Lower lobe of right lung (tissue), 2 donors: ENCODE measurements at regions not wholly inside any gene's neighbourhood (a gene's known extent, or its start where the extent isn't known, plus 50 kb on each side); places are given as distances from the start of the nearest gene placed in this dataset.
"Not testable (repeated sequence)": the region's sequence is repeated elsewhere in the genome, so short reads cannot be mapped to it uniquely, and the experiment has no call there.

ENCODE experiments used
- ATAC-seq, 2 donors: fragments of 200-7000 bp; cut with Tn5 transposase; one replicate each; pipeline ENCODE4 v1.9.1; 2020 to 2022; ENCODE audit warnings: mild to moderate bottlenecking in 2 of 2, moderate library complexity in 2 of 2
- DNase-seq: peaks from one replicate; pipeline ENCODE4 v3.0.0-alpha.2; 2020
- H3K27ac ChIP-seq: fragments of 200-600 bp; one replicate; pipeline ENCODE4 v1.8.0; 2022
- H3K27me3 ChIP-seq: fragments of 200-600 bp; one replicate; pipeline ENCODE4 v1.8.0; 2022; ENCODE audit warnings: low read depth
- H3K36me3 ChIP-seq: fragments of 200-600 bp; one replicate; pipeline ENCODE4 v1.8.0; 2022; ENCODE audit warnings: mild to moderate bottlenecking
- H3K4me1 ChIP-seq: fragments of 200-600 bp; one replicate; pipeline ENCODE4 v1.8.0; 2022
- H3K4me3 ChIP-seq: fragments of 200-600 bp; one replicate; pipeline ENCODE4 v1.8.0; 2022; ENCODE audit warnings: mild to moderate bottlenecking
- H3K9me3 ChIP-seq: fragments of 200-600 bp; one replicate; pipeline ENCODE4 v1.8.0; 2022
- CTCF ChIP-seq: fragments of 200-600 bp; IDR thresholded peaks from one replicate; pipeline ENCODE4 v1.8.0; 2022; ENCODE audit warnings: antibody characterized with exemption, mild to moderate bottlenecking
- intact Hi-C: fragments of 100-400 bp; cut with DNase I; formaldehyde crosslinking; loops from one replicate; pipeline ENCODE4 v1.11.0; 2022
- donor health status: DM: no; HTN: yes; CAD: no; lungs with severe emphysema.

DNA sequence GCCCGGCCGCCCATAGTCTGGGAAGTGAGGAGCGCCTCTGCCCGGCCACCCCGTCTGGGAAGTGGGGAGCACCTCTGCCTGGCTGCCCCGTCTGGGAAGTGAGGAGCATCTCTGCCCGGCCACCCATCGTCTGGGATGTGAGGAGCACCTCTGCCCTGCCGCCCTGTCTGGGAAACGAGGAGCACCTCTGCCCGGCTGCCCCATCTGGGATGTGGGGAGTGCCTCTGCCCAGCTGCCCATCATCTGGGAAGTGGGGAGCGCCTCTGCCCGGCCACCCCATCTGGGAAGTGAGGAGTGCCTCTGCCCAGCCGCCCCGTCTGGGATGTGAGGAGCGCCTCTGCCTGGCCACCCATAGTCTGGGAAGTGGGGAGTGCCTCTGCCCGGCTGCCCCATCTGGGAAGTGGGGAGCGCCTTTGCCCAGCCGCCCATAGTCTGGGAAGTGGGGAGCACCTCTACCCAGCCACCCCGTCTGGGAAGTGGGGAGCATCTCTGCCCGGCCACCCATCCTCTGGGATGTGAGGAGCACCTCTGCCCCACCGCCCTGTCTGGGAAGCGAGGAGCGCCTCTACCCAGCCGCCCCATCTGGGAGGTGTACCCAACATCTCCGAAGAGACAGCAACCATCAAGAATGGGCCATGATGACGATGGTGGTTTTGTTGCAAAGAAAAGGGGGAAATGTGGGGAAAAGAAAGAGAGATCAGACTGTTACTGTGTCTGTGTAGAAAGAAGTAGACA lies 92.5 kb upstream of the ZNF519 start:
- DNase-seq, H3K4me1 ChIP-seq: not testable (repeated sequence)

GRCh38 chr18:14223919-14224318 lies 91.7 kb upstream of the ZNF519 start:
- ATAC-seq, H3K4me1 ChIP-seq, DNase-seq, H3K4me3 ChIP-seq, H3K36me3 ChIP-seq, H3K27ac ChIP-seq, intact Hi-C loops, H3K27me3 ChIP-seq, H3K9me3 ChIP-seq: not testable (repeated sequence)

More for the DNA sequence above, 92.5 kb upstream of the ZNF519 start:
- H3K4me3 ChIP-seq, H3K27me3 ChIP-seq, H3K27ac ChIP-seq, H3K36me3 ChIP-seq, ATAC-seq, intact Hi-C loops, H3K9me3 ChIP-seq: not testable (repeated sequence)

DNA sequence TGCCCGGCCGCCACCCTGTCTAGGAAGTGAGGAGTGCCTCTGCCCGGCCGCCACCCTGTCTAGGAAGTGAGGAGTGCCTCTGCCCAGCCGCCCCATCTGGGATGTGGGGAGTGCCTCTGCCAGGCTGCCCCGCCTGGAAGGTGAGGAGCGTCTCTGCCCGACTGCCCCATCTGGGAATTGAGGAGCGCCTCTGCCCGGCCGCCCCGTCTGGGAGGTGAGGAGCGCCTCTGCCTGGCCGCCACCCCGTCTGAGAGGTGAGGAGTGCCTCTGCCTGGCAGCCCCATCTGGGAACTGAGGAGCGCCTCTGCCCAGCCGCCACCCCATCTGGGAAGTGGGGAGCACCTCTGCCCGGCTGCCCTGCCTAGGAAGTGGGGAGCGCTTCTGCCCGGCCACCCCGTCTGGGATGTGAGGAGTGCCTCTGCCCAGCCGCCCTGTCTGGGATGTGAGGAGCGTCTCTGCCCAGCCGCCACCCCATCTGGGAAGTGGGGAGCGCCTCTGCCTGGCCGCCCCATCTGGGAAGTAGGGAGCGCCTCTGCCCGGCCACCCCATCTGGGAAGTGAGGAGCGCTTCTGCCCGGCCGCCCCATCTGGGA lies 91.1 kb upstream of the ZNF519 start:
- not testable (repeated sequence) for H3K36me3 ChIP-seq

DNA sequence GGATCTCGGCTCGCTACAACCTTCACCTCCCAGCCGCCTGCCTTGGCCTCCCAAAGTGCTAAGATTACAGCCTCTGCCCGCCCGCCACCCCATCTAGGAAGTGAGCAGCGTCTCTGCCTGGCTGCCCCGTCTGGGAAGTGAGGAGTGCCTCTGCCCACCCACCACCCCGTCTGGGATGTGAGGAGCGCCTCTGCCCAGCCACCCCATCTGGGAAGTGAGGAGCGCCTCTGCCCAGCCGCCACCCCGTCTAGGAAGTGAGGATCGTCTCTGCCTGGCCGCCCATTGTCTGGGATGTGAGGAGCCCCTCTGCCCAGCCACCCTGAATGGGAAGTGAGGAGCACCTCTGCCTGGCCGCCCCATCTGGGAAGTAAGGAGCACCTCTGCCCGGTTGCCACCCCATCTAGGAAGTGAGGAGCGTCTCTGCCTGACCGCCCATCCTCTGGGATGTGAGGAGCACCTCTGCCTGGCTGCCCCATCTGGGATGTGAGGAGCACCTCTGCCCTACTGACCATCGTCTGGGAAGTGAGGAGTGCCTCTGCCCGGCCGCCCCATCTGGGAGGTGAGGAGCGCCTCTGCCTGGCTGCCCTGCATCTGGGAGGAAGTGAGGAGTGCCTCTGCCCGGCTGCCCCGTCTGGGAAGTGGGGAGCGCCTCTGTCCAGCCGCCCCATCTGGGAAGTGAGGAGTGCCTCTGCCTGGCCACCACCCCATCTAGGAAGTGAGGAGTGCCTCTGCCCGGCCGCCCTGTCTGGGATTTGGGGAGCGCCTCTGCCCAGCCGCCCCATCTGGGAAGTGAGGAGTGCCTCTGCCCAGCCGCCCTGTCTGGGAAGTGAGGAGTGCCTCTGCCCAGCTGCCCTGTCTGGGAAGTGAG lies 90.4 kb upstream of the ZNF519 start:
- H3K9me3 ChIP-seq, H3K27me3 ChIP-seq, H3K27ac ChIP-seq, H3K36me3 ChIP-seq, H3K4me1 ChIP-seq, H3K4me3 ChIP-seq, ATAC-seq, intact Hi-C loops: not testable (repeated sequence)
- DNase-seq: peak; percentile 34

More for the DNA sequence above, 91.1 kb upstream of the ZNF519 start:
- intact Hi-C loops, H3K9me3 ChIP-seq, H3K27me3 ChIP-seq, ATAC-seq, H3K4me1 ChIP-seq, H3K27ac ChIP-seq, H3K4me3 ChIP-seq: not testable (repeated sequence)
- peak; percentile 36 for DNase-seq

- intact Hi-C loops: no loop called here
- TF ChIP-seq CTCF: no peak
- Histone ChIP-seq H3K36me3 (no peaks in the 10 kb centered on the region), H3K9me3 (no peaks in the 10 kb centered on the region), H3K4me1 (no peaks in the 10 kb centered on the region), H3K4me3 (no peak overlapping the region), H3K27ac (no peak overlapping the region), H3K27me3 (no peaks in the 10 kb centered on the region)
- DNase-seq (peak; percentile 39), ATAC-seq (no peak)
These were observed 89.5 kb upstream of the ZNF519 start for GRCh38 chr18:14221689-14222088.

- intact Hi-C loops, H3K27me3 ChIP-seq, H3K36me3 ChIP-seq, H3K27ac ChIP-seq, DNase-seq, ATAC-seq, H3K9me3 ChIP-seq, H3K4me3 ChIP-seq, H3K4me1 ChIP-seq: not testable (repeated sequence)
These were observed 83.7 kb upstream of the ZNF519 start for GRCh38 chr18:14215952-14216351.

GRCh38 chr18:14203424-14203823 lies 71.2 kb upstream of the ZNF519 start:
- ATAC-seq, H3K4me3 ChIP-seq, H3K27me3 ChIP-seq, H3K27ac ChIP-seq, H3K9me3 ChIP-seq, H3K36me3 ChIP-seq, intact Hi-C loops, H3K4me1 ChIP-seq, DNase-seq: not testable (repeated sequence)

- H3K4me1 ChIP-seq, DNase-seq, H3K4me3 ChIP-seq, H3K36me3 ChIP-seq, intact Hi-C loops, H3K27me3 ChIP-seq, H3K27ac ChIP-seq, H3K9me3 ChIP-seq, ATAC-seq: not testable (repeated sequence)
These were observed 58.7 kb upstream of the ZNF519 start for GRCh38 chr18:14190776-14191442.
